ENCODE measurements at regions not wholly inside any gene's neighbourhood (a gene's known extent, or its start where the extent isn't known, plus 50 kb on each side); places are given as distances from the start of the nearest gene placed in this dataset.

GRCh38 chr11:134509381-134510232, 97.6 kb upstream of the B3GAT1 start:
- no peak for ATAC-seq

GRCh38 chr11:134508219-134508990, 96.4 kb upstream of the B3GAT1 start:
- TF ChIP-seq CTCF (IDR thresholded peaks at IDR 0.05), result no peak
- no peak for ATAC-seq
- DNase-seq, result peak; percentile 43
- no peaks in the 10 kb centered on the region for H3K4me1 ChIP-seq
- H3K4me3 ChIP-seq, result no peak overlapping the region
- H3K36me3 ChIP-seq, result no peaks in the 10 kb centered on the region
- H3K27ac ChIP-seq, result no peak overlapping the region
- peaks cover 19% of the 10 kb centered on the region for H3K27me3 ChIP-seq
- no peaks in the 10 kb centered on the region for H3K9me3 ChIP-seq
- intact Hi-C loops (cut with DNase I), result no loop called here

More at GRCh38 chr11:134509381-134510232, 97.6 kb upstream of the B3GAT1 start:
- peak; percentile 51 for DNase-seq
- Histone ChIP-seq H3K27me3 (peaks cover 24% of the 10 kb centered on the region), H3K4me3 (no peak overlapping the region), H3K9me3 (no peaks in the 10 kb centered on the region), H3K27ac (no peak overlapping the region), H3K4me1 (no peaks in the 10 kb centered on the region), H3K36me3 (no peaks in the 10 kb centered on the region)
- intact Hi-C loops (cut with DNase I), result no loop called here
- TF ChIP-seq CTCF (IDR thresholded peaks at IDR 0.05), result no peak

- no peak for TF ChIP-seq CTCF (IDR thresholded peaks at IDR 0.05)
- no peak overlapping the region for H3K4me3 ChIP-seq
- no peaks in the 10 kb centered on the region for H3K4me1 ChIP-seq
- H3K9me3 ChIP-seq, result no peaks in the 10 kb centered on the region
- DNase-seq (no peak), ATAC-seq (no peak)
- H3K27ac ChIP-seq, result no peak overlapping the region
- peaks cover 12% of the 10 kb centered on the region for H3K27me3 ChIP-seq
- no peaks in the 10 kb centered on the region for H3K36me3 ChIP-seq
- intact Hi-C loops (cut with DNase I), result no loop called here
Observed at GRCh38 chr11:134506046-134506445, 94.0 kb upstream of the B3GAT1 start.

- no peak overlapping the region for H3K27ac ChIP-seq
Observed at GRCh38 chr11:134505125-134505524, 93.1 kb upstream of the B3GAT1 start.

More at GRCh38 chr11:134505125-134505524, 93.1 kb upstream of the B3GAT1 start:
- no peaks in the 10 kb centered on the region for H3K4me1 ChIP-seq
- intact Hi-C loops (cut with DNase I), result no loop called here
- H3K9me3 ChIP-seq, result no peaks in the 10 kb centered on the region
- DNase-seq (no peak), ATAC-seq (no peak)
- H3K36me3 ChIP-seq, result no peaks in the 10 kb centered on the region
- peaks cover 8% of the 10 kb centered on the region for H3K27me3 ChIP-seq
- no peak for TF ChIP-seq CTCF (IDR thresholded peaks at IDR 0.05)
- no peak overlapping the region for H3K4me3 ChIP-seq

Measured in upper lobe of right lung (tissue), 1 donor.